ENCODE measurements at regions not wholly inside any gene's neighbourhood (a gene's known extent, or its start where the extent isn't known, plus 50 kb on each side); places are given as distances from the start of the nearest gene placed in this dataset.

DNA sequence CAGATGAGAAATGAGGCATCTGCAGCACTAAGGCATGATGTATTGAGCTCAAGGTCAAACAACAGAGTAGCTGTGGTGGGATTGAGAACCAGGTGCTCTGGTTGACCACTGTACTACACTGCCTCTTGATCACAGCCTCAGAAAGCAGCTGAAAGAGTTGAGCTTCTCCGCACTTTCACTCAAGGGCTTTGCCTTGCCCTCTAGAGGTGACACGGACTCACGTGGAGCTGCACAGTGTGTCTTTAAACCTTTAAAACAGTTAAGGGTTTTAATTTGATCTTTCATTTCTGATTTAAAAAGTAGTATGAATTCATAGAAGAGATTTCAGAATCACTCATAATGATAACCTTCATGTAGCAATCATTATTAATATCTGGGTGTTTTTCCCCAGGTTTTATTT is 132.5 kb downstream of the RWDD3 start:
- Histone ChIP-seq H2AFZ (ENCODE audit: low read length) (no peak overlapping the region), H3K4me1 (ENCODE audit: insufficient read depth, low read length) (peaks cover 18% of the 10 kb centered on the region), H4K20me1 (ENCODE audit: insufficient read depth, low read length) (no peaks in the 10 kb centered on the region), H3K27me3 (ENCODE audit: control insufficient read depth in 1 of 2, insufficient read depth in 2 of 2, low read length in 2 of 2) (no peaks in the 10 kb centered on the region), H3K79me2 (ENCODE audit: insufficient read depth, low read length) (no peaks in the 10 kb centered on the region), H3K9me3 (ENCODE audit: low read length) (no peaks in the 10 kb centered on the region), H3K36me3 (replicated peaks in 1 of 2; ENCODE audit: control insufficient read depth in 1 of 2, insufficient read depth in 2 of 2, low read length in 2 of 2) (no peaks in the 10 kb centered on the region), H3K4me2 (ENCODE audit: low read depth, low read length) (no peak overlapping the region), H3K27ac (ENCODE audit: extremely low read length, insufficient read depth, low read length) (no peak overlapping the region), H3K4me3 (replicated peaks in 1 of 3; ENCODE audit: insufficient read depth in 1 of 3, low read depth in 2 of 3, low read length in 3 of 3) (no peak overlapping the region), H3K9ac (ENCODE audit: insufficient read depth, low read depth, low read length) (no peak overlapping the region)
- in situ Hi-C loops (cut with HindIII; ENCODE audit: extremely low pct_ligation_motif_present, low pct_unique_long_range_greater_than_20kb) (no loop called here), intact Hi-C loops (cut with micrococcal nuclease; ENCODE audit: unreplicated experiment) (no loop called here)
- no peak for FAIRE-seq
- WGBS (ENCODE audit: low lambda C conversion rate), result 52% methylated on average over 3 of the region's 3 CpGs
- no peak for DNase-seq (ENCODE audit: low spot score)
- POLR2A ChIA-PET, result no interaction called here
- no TSS peak for BruUV-seq (replicated peaks)
- no peak for ATAC-seq
- CTCF ChIA-PET (ENCODE audit: low intra/inter-chr PET ratio, low total read pairs), result no interaction called here
- TF ChIP-seq PCBP2 (optimal IDR thresholded peaks at IDR 0.05; ENCODE audit: low read depth, low read length, poor library complexity, severe bottlenecking) (no peak), ZNF569 (CRISPR knock-in tag; IDR thresholded peaks at IDR 0.05; ENCODE audit: borderline replicate concordance) (no peak), ZNF691 (CRISPR knock-in tag; IDR thresholded peaks at IDR 0.05; ENCODE audit: borderline replicate concordance, low read depth) (no peak), POLR2AphosphoS2 (IDR thresholded peaks at IDR 0.05; ENCODE audit: low read depth, low read length) (no peak), ATF4 (CRISPR knock-in tag; IDR thresholded peaks at IDR 0.05) (no peak), CBX5 (CRISPR knock-in tag; IDR thresholded peaks at IDR 0.05; ENCODE audit: borderline replicate concordance) (no peak), RARG (CRISPR knock-in tag; IDR thresholded peaks at IDR 0.05; ENCODE audit: low read depth) (no peak), MTERF4 (CRISPR knock-in tag; IDR thresholded peaks at IDR 0.05) (no peak)
- TF ChIP-seq, protein P1, sequence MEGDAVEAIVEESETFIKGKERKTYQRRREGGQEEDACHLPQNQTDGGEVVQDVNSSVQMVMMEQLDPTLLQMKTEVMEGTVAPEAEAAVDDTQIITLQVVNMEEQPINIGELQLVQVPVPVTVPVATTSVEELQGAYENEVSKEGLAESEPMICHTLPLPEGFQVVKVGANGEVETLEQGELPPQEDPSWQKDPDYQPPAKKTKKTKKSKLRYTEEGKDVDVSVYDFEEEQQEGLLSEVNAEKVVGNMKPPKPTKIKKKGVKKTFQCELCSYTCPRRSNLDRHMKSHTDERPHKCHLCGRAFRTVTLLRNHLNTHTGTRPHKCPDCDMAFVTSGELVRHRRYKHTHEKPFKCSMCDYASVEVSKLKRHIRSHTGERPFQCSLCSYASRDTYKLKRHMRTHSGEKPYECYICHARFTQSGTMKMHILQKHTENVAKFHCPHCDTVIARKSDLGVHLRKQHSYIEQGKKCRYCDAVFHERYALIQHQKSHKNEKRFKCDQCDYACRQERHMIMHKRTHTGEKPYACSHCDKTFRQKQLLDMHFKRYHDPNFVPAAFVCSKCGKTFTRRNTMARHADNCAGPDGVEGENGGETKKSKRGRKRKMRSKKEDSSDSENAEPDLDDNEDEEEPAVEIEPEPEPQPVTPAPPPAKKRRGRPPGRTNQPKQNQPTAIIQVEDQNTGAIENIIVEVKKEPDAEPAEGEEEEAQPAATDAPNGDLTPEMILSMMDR (CRISPR knock-in tag; IDR thresholded peaks at IDR 0.05), result no peak
- TF ChIP-seq, protein P2, sequence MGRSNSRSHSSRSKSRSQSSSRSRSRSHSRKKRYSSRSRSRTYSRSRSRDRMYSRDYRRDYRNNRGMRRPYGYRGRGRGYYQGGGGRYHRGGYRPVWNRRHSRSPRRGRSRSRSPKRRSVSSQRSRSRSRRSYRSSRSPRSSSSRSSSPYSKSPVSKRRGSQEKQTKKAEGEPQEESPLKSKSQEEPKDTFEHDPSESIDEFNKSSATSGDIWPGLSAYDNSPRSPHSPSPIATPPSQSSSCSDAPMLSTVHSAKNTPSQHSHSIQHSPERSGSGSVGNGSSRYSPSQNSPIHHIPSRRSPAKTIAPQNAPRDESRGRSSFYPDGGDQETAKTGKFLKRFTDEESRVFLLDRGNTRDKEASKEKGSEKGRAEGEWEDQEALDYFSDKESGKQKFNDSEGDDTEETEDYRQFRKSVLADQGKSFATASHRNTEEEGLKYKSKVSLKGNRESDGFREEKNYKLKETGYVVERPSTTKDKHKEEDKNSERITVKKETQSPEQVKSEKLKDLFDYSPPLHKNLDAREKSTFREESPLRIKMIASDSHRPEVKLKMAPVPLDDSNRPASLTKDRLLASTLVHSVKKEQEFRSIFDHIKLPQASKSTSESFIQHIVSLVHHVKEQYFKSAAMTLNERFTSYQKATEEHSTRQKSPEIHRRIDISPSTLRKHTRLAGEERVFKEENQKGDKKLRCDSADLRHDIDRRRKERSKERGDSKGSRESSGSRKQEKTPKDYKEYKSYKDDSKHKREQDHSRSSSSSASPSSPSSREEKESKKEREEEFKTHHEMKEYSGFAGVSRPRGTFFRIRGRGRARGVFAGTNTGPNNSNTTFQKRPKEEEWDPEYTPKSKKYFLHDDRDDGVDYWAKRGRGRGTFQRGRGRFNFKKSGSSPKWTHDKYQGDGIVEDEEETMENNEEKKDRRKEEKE (IDR thresholded peaks at IDR 0.05), result no peak
- TF ChIP-seq, protein P3, sequence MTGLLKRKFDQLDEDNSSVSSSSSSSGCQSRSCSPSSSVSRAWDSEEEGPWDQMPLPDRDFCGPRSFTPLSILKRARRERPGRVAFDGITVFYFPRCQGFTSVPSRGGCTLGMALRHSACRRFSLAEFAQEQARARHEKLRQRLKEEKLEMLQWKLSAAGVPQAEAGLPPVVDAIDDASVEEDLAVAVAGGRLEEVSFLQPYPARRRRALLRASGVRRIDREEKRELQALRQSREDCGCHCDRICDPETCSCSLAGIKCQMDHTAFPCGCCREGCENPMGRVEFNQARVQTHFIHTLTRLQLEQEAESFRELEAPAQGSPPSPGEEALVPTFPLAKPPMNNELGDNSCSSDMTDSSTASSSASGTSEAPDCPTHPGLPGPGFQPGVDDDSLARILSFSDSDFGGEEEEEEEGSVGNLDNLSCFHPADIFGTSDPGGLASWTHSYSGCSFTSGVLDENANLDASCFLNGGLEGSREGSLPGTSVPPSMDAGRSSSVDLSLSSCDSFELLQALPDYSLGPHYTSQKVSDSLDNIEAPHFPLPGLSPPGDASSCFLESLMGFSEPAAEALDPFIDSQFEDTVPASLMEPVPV (CRISPR knock-in tag; IDR thresholded peaks at IDR 0.05), result no peak
- TF ChIP-seq, protein P4, sequence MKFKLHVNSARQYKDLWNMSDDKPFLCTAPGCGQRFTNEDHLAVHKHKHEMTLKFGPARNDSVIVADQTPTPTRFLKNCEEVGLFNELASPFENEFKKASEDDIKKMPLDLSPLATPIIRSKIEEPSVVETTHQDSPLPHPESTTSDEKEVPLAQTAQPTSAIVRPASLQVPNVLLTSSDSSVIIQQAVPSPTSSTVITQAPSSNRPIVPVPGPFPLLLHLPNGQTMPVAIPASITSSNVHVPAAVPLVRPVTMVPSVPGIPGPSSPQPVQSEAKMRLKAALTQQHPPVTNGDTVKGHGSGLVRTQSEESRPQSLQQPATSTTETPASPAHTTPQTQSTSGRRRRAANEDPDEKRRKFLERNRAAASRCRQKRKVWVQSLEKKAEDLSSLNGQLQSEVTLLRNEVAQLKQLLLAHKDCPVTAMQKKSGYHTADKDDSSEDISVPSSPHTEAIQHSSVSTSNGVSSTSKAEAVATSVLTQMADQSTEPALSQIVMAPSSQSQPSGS (CRISPR knock-in tag; IDR thresholded peaks at IDR 0.05), result no peak
